K562 (cell line): ENCODE measurements at regions not wholly inside any gene's neighbourhood (a gene's known extent, or its start where the extent isn't known, plus 50 kb on each side); places are given as distances from the start of the nearest gene placed in this dataset.

Source experiments
- BHLHE40 ChIP-seq: IDR thresholded peaks from 2 replicates; pipeline ENCODE4 v1.6.1; 2011; ENCODE audit warnings: low read length, improper control_type of control experiment
- CREB3 ChIP-seq: fragments of 450-650 bp; conservative IDR thresholded peaks from 2 replicates; pipeline ENCODE4 v1.6.1; 2016; ENCODE audit warnings: missing genetic modification characterization, low read depth, mild to moderate bottlenecking, missing compliant biosample characterization, moderate library complexity
- EP300 ChIP-seq: IDR thresholded peaks from 2 replicates; pipeline ENCODE4 v1.6.1; 2012; ENCODE audit warnings: low read length, improper control_type of control experiment
- ESRRA ChIP-seq: fragments of 450-650 bp; IDR thresholded peaks from 2 replicates; pipeline ENCODE4 v1.6.1; 2014; ENCODE audit warnings: low read depth, mild to moderate bottlenecking, moderate library complexity, borderline replicate concordance
- FOXP1 ChIP-seq: sonication (generic); formaldehyde crosslinking; IDR thresholded peaks from 2 replicates; pipeline ENCODE4 v1.8.0; 2022; ENCODE audit warnings: mild to moderate bottlenecking, missing genetic modification reagents
- NCOA6 ChIP-seq: fragments of 450-650 bp; IDR thresholded peaks from 2 replicates; pipeline ENCODE4 v1.6.1; 2017; ENCODE audit warnings: mild to moderate bottlenecking
- PBX2 ChIP-seq, 2 experiments: IDR thresholded peaks in 1 of 2; conservative IDR thresholded peaks in 1 of 2; 2 replicates each; pipeline ENCODE4 v1.6.1; 2016; ENCODE audit warnings: low read depth in 2 of 2, mild to moderate bottlenecking in 1 of 2, missing compliant biosample characterization in 1 of 2, missing genetic modification characterization in 1 of 2, moderate library complexity in 1 of 2
- PHF20 ChIP-seq: fragments of 450-650 bp; IDR thresholded peaks from 2 replicates; pipeline ENCODE4 v1.6.1; 2018; ENCODE audit not compliant: partially characterized antibody
- POLR2AphosphoS5 ChIP-seq: IDR thresholded peaks from 2 replicates; pipeline ENCODE4 v1.6.1; 2011; ENCODE audit warnings: mild to moderate bottlenecking, low read depth, low read length, moderate library complexity; ENCODE audit not compliant: control insufficient read depth, insufficient read depth
- POLR3A ChIP-seq: IDR thresholded peaks from 2 replicates; pipeline ENCODE4 v1.6.1; 2011; ENCODE audit warnings: borderline replicate concordance, mild to moderate bottlenecking, moderate library complexity; ENCODE audit not compliant: insufficient read length, insufficient read depth; ENCODE audit errors: extremely low read depth
- RCOR1 ChIP-seq, 2 experiments: IDR thresholded peaks; 2 replicates each; pipeline ENCODE4 v1.6.1; 2012; ENCODE audit warnings: low read depth in 2 of 2, low read length in 2 of 2, borderline replicate concordance in 1 of 2, improper control_type of control experiment in 1 of 2
- SMAD1 ChIP-seq: fragments of 150-350 bp; IDR thresholded peaks from 2 replicates; pipeline ENCODE4 v1.6.1; 2014; ENCODE audit warnings: low read length, low read depth; ENCODE audit not compliant: partially characterized antibody
- TAF7 ChIP-seq: fragments of 450-650 bp; IDR thresholded peaks from 2 replicates; pipeline ENCODE4 v1.6.1; 2016; ENCODE audit warnings: missing genetic modification characterization, missing compliant biosample characterization
- ZBTB34 ChIP-seq: fragments of 250-450 bp; sonication (Bioruptor Pico); IDR thresholded peaks from 2 replicates; pipeline ENCODE4 v1.8.0; 2021; ENCODE audit warnings: mild to moderate bottlenecking, moderate library complexity
- ZNF146 ChIP-seq: IDR thresholded peaks from one replicate; pipeline ENCODE4 v1.6.1; 2018; ENCODE audit warnings: missing compliant biosample characterization; ENCODE audit not compliant: unreplicated experiment
- ZNF347 ChIP-seq: fragments of 450-650 bp; formaldehyde crosslinking; IDR thresholded peaks from 2 replicates; pipeline ENCODE4 v1.4.0; 2020; ENCODE audit warnings: low read depth, mild to moderate bottlenecking, moderate library complexity
- ZNF511 ChIP-seq: sonication (generic); formaldehyde crosslinking; IDR thresholded peaks from 2 replicates; pipeline ENCODE4 v1.8.0; 2022; ENCODE audit warnings: mild to moderate bottlenecking, missing genetic modification reagents
- ZNF717 ChIP-seq: fragments of 250-450 bp; sonication (Bioruptor Pico); IDR thresholded peaks from 2 replicates; pipeline ENCODE4 v1.5.0; 2021
- ZNF740 ChIP-seq, 3 experiments: fragments of 200-800 bp in 1 of 3; sonication (Bioruptor generic) in 1 of 3; sonication (generic) in 1 of 3; formaldehyde crosslinking in 1 of 3; IDR thresholded peaks; 2 replicates each; pipeline versions ENCODE4 v1.6.1 to v1.8.0; 2016 to 2022; ENCODE audit warnings: mild to moderate bottlenecking in 2 of 3, missing compliant biosample characterization in 2 of 3, missing genetic modification characterization in 2 of 3, missing genetic modification reagents in 1 of 3

- TF ChIP-seq RCOR1 (IDR thresholded peaks at IDR 0.05; ENCODE audit: borderline replicate concordance in 1 of 2, low read depth in 2 of 2, low read length in 2 of 2) (peak in 1 of 2 experiments; percentile 82; a peak in 2 of 4 replicates), TAF7 (tag) (no peak), ZNF146 (no peak), PBX2 (CRISPR knock-in tag; IDR thresholded peaks at IDR 0.05; ENCODE audit: low read depth) (no peak), PBX2 (tag; conservative IDR thresholded peaks at IDR 0.05; ENCODE audit: low read depth) (no peak), ZNF740 (CRISPR knock-in tag; IDR thresholded peaks at IDR 0.05) (no peak), ZNF740 (tag; IDR thresholded peaks at IDR 0.05) (no peak), FOXP1 (CRISPR knock-in tag) (0 out of 2 replicates have a peak, but pooled peaks have one; percentile 41), ZBTB34 (CRISPR knock-in tag) (no peak), ZNF347 (CRISPR knock-in tag) (0 out of 2 replicates have a peak, but pooled peaks have one; percentile 47), POLR2AphosphoS5 (no peak), NCOA6 (no peak), SMAD1 (no peak), BHLHE40 (peak; percentile 61), POLR3A (no peak), ZNF511 (no peak), ZNF717 (no peak), PHF20 (peak; percentile 27), ESRRA (peak; percentile 52; the same call in 1 of the 2 replicates), EP300 (peak; percentile 21; the same call in 1 of the 2 replicates), CREB3 (tag) (no peak)
Observed at GRCh38 chr1:201703621-201704438, 125.1 kb upstream of the IPO9 start (continued).
